HepG2 (cell line): ENCODE measurements at regions not wholly inside any gene's neighbourhood (a gene's known extent, or its start where the extent isn't known, plus 50 kb on each side); places are given as distances from the start of the nearest gene placed in this dataset.

Experiments
- ARID4A ChIP-seq: sonication (generic); formaldehyde crosslinking; IDR thresholded peaks from 2 replicates; pipeline ENCODE4 v1.5.0; 2020; ENCODE audit warnings: mild to moderate bottlenecking, missing genetic modification reagents, borderline replicate concordance
- CTCF ChIP-seq: sonication (generic); formaldehyde crosslinking; IDR thresholded peaks from 2 replicates; pipeline ENCODE4 v1.5.0; 2020; ENCODE audit warnings: mild to moderate bottlenecking, missing genetic modification reagents, moderate library complexity
- MLXIP ChIP-seq: sonication (generic); formaldehyde crosslinking; IDR thresholded peaks from 2 replicates; pipeline ENCODE4 v1.9.0; 2021; ENCODE audit warnings: missing genetic modification reagents, borderline replicate concordance
- RFX1 ChIP-seq: fragments of 450-650 bp; IDR thresholded peaks from 2 replicates; pipeline ENCODE4 v1.6.1; 2017

- TF ChIP-seq MLXIP (CRISPR knock-in tag) = no peak
- TF ChIP-seq CTCF = peak; percentile 68
- no peak for TF ChIP-seq RFX1
- TF ChIP-seq ARID4A (CRISPR knock-in tag) = no peak
Measured at GRCh38 chrX:16436348-16437188, 213.4 kb upstream of the S100G start.
